DND-41 (cell line): ENCODE measurements at regions not wholly inside any gene's neighbourhood (a gene's known extent, or its start where the extent isn't known, plus 50 kb on each side); places are given as distances from the start of the nearest gene placed in this dataset.

Experiments used
- EZH2 ChIP-seq: IDR thresholded peaks from 3 replicates; pipeline ENCODE4 v1.6.1; 2012; ENCODE audit warnings: borderline replicate concordance, low read depth, mild to moderate bottlenecking, moderate library complexity, low read length, inconsistent platforms; ENCODE audit not compliant: severe bottlenecking
- TF ChIP-seq, protein P1 (sequence below): IDR thresholded peaks from 2 replicates; pipeline ENCODE4 v1.5.1; 2012; ENCODE audit warnings: borderline replicate concordance, low read length, moderate library complexity, mild to moderate bottlenecking; ENCODE audit not compliant: poor library complexity, severe bottlenecking; ENCODE audit errors: extremely low read depth

DNA sequence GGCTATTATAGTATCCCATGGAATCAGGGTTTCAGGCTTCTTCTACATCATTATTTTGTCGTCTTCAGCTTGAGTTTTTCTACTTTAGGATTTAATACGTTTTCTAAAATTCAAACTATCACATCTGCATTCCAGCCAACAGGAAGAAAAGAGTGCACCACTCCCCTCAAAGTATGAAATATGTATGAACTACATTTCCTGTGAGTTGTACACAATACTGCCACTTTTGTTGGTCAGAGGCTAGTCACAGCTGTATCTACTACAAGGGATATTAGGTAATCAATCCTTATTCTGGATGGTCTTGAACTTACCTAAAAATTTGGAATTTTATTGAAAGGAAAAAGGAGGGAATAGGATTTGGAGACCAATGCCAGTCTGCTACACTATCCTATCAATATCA lies 235.6 kb upstream of the TBX18 start:
- no peak for TF ChIP-seq EZH2
- TF ChIP-seq, protein P1, sequence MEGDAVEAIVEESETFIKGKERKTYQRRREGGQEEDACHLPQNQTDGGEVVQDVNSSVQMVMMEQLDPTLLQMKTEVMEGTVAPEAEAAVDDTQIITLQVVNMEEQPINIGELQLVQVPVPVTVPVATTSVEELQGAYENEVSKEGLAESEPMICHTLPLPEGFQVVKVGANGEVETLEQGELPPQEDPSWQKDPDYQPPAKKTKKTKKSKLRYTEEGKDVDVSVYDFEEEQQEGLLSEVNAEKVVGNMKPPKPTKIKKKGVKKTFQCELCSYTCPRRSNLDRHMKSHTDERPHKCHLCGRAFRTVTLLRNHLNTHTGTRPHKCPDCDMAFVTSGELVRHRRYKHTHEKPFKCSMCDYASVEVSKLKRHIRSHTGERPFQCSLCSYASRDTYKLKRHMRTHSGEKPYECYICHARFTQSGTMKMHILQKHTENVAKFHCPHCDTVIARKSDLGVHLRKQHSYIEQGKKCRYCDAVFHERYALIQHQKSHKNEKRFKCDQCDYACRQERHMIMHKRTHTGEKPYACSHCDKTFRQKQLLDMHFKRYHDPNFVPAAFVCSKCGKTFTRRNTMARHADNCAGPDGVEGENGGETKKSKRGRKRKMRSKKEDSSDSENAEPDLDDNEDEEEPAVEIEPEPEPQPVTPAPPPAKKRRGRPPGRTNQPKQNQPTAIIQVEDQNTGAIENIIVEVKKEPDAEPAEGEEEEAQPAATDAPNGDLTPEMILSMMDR: no peak
